ENCODE measurements at regions not wholly inside any gene's neighbourhood (a gene's known extent, or its start where the extent isn't known, plus 50 kb on each side); places are given as distances from the start of the nearest gene placed in this dataset.

GRCh38 chr18:56468396-56468795 is 170.0 kb downstream of the TXNL1 start:
- no peak for DNase-seq
- no peak overlapping the region for H3K27ac ChIP-seq
- H3K9me3 ChIP-seq (ENCODE audit: severe bottlenecking), result peaks cover 16% of the 10 kb centered on the region
- TF ChIP-seq, protein P1, sequence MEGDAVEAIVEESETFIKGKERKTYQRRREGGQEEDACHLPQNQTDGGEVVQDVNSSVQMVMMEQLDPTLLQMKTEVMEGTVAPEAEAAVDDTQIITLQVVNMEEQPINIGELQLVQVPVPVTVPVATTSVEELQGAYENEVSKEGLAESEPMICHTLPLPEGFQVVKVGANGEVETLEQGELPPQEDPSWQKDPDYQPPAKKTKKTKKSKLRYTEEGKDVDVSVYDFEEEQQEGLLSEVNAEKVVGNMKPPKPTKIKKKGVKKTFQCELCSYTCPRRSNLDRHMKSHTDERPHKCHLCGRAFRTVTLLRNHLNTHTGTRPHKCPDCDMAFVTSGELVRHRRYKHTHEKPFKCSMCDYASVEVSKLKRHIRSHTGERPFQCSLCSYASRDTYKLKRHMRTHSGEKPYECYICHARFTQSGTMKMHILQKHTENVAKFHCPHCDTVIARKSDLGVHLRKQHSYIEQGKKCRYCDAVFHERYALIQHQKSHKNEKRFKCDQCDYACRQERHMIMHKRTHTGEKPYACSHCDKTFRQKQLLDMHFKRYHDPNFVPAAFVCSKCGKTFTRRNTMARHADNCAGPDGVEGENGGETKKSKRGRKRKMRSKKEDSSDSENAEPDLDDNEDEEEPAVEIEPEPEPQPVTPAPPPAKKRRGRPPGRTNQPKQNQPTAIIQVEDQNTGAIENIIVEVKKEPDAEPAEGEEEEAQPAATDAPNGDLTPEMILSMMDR (IDR thresholded peaks at IDR 0.05; ENCODE audit: low read depth, low read length), result no peak
- H3K27me3 ChIP-seq (ENCODE audit: insufficient read depth, low read depth, severe bottlenecking), result no peaks in the 10 kb centered on the region
- H3K4me3 ChIP-seq (ENCODE audit: low read depth, low read length), result no peak overlapping the region
- no peaks in the 10 kb centered on the region for H3K36me3 ChIP-seq

DNA sequence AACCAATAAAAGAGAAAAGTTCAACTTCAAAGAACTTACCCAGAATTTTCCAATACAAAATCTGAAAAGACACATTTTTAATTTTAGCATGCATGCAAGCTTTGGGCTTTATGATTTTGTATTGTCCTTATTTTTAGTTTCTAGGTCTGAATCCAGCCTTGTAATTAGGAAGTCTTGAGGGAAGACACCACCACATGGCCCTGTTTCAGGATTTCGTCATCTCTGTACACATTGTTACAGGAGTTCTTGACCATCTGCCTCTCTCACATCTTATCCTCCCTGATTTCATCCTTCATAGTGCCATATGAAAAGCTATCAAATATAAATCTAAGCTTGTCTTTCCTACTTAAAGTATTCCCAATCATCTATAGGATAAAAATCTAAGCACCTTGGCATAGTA is 176.1 kb downstream of the TXNL1 start:
- TF ChIP-seq, protein P1 (IDR thresholded peaks at IDR 0.05; ENCODE audit: low read depth, low read length), result no peak
- Histone ChIP-seq H3K27me3 (ENCODE audit: insufficient read depth, low read depth, severe bottlenecking) (no peaks in the 10 kb centered on the region), H3K9me3 (ENCODE audit: severe bottlenecking) (peaks cover 22% of the 10 kb centered on the region), H3K4me3 (ENCODE audit: low read depth, low read length) (no peak overlapping the region), H3K27ac (no peak overlapping the region), H3K36me3 (no peaks in the 10 kb centered on the region)
- DNase-seq, result no peak

DNA sequence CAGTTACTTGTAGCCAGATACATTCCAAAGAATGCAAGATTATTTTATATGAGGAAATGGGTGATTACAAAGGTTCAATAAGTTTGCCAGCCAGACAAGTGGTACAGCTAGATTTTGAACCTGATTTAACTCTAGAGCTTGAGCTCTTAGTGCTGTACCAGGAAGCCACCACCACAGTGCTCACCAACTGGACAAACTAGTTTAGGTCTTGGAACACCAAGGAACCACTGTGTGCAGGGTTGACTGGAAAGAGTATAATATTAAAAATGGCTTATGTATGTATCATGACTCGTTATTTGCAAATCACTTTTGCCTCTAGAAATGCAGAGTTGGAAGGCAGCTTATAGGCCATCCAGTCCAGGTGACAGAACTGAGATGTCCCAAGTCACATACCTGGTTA is 177.2 kb downstream of the TXNL1 start:
- Histone ChIP-seq H3K4me3 (ENCODE audit: low read depth, low read length) (no peak overlapping the region), H3K27me3 (ENCODE audit: insufficient read depth, low read depth, severe bottlenecking) (no peaks in the 10 kb centered on the region), H3K27ac (no peak overlapping the region), H3K9me3 (ENCODE audit: severe bottlenecking) (peaks cover 22% of the 10 kb centered on the region), H3K36me3 (no peaks in the 10 kb centered on the region)
- TF ChIP-seq, protein P1 (IDR thresholded peaks at IDR 0.05; ENCODE audit: low read depth, low read length), result no peak
- no peak for DNase-seq

DNA sequence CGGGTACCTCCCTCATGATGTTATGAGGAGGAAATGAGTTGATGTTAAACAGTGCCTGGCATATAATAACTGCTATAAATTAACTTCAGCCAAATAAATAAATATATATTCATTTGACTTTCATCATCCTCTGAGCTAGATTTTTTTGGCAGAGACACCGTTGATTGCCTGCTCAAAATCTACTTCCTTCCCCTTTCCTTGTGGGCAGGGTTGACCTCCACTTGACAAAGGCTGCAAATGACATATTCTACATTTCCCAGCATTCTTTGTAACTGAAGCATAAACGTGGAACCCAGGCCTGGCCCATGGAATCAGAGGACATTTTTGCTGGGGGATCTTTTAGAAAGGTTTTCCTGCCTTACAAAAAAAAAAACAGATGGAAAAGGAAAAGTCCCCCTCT is 177.8 kb downstream of the TXNL1 start:
- TF ChIP-seq, protein P1 (IDR thresholded peaks at IDR 0.05; ENCODE audit: low read depth, low read length), result no peak
- H3K27ac ChIP-seq, result no peak overlapping the region
- no peak for DNase-seq
- no peaks in the 10 kb centered on the region for H3K36me3 ChIP-seq
- H3K4me3 ChIP-seq (ENCODE audit: low read depth, low read length), result no peak overlapping the region
- peaks cover 21% of the 10 kb centered on the region for H3K9me3 ChIP-seq (ENCODE audit: severe bottlenecking)
- H3K27me3 ChIP-seq (ENCODE audit: insufficient read depth, low read depth, severe bottlenecking), result no peaks in the 10 kb centered on the region

GRCh38 chr18:56458770-56459712 is 179.4 kb downstream of the TXNL1 start:
- Histone ChIP-seq H3K9me3 (ENCODE audit: severe bottlenecking) (peaks cover 7% of the 10 kb centered on the region), H3K27ac (no peak overlapping the region), H3K27me3 (ENCODE audit: insufficient read depth, low read depth, severe bottlenecking) (no peaks in the 10 kb centered on the region), H3K4me3 (ENCODE audit: low read depth, low read length) (no peak overlapping the region), H3K36me3 (no peaks in the 10 kb centered on the region)
- no peak for DNase-seq
- TF ChIP-seq, protein P1 (IDR thresholded peaks at IDR 0.05; ENCODE audit: low read depth, low read length), result no peak
